GM12872 (cell line): ENCODE measurements at regions not wholly inside any gene's neighbourhood (a gene's known extent, or its start where the extent isn't known, plus 50 kb on each side); places are given as distances from the start of the nearest gene placed in this dataset.

Experiments used
- CTCF ChIP-seq: IDR thresholded peaks from 3 replicates; pipeline ENCODE4 v1.5.1; 2011; ENCODE audit warnings: low read depth, mild to moderate bottlenecking, low read length, moderate library complexity; ENCODE audit not compliant: insufficient read depth

- TF ChIP-seq CTCF = no peak
Measured at GRCh38 chr16:48676836-48677235, 66.9 kb upstream of the N4BP1 start.

GRCh38 chr16:48659940-48660339 is 50.0 kb upstream of the N4BP1 start:
- no peak for TF ChIP-seq CTCF
